ENCODE measurements at regions not wholly inside any gene's neighbourhood (a gene's known extent, or its start where the extent isn't known, plus 50 kb on each side); places are given as distances from the start of the nearest gene placed in this dataset.
"Not testable (repeated sequence)": the region's sequence is repeated elsewhere in the genome, so short reads cannot be mapped to it uniquely, and the experiment has no call there.

DNA sequence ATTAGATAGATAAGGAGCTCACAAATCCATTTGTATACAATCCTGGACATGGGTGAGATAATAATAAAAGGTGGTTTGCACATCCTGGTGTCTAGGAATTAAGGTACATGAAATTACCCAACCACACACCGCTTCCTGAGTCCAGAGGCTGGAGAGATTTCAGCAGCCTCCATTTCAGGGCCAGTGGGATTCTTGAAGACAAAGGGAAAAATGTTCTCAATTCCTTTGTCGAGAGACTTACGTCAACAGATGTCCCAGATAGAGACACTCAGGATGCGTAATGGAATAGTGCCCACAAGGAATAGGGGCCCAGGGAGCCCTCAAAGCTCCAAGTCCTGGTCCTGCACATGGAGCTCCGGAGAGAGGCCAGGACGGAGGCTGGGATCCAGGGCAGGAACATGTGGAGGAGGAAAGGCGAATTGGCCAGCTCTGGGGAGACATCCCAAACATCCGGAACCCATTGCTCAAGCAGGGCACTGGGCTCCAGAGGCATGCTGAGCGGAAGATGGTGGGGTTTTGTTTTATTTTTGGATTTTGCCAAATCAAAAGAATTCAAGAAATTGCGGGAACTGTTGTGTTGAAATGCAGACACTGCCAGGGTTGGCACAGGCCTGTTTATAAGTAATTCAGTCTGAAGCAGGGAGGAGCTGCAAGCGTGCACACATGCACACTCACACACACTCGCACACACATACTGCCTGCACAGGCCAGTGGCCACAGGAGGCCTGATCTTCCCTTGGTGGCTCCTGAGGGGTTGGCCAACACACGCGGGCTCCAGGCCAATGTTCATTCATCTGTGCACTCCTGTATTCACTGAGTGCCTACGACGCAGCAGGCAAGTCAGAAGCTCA lies 97.2 kb downstream of the NOG start:
- no peak for DNase-seq (ENCODE audit: low read depth)

DNA sequence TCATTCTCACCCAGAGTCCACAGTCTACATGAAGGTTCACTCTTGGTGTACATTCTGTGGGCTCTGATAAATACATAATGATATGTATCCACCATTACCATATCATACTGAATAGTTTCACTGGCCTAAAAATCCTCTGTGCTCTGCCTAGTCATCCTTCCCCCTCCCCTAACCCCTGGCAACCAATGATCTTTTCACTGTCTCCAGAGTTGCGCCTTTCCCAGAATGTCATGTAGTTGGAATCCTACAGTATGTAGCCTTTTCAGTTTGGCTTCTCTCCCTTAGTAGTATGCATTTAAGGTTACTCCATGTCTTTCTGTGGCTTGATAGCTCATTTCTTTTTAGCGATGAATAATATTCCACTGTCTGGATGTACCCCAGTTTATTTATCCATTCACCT lies 101.3 kb downstream of the NOG start:
- DNase-seq (ENCODE audit: low read depth): no peak

DNA sequence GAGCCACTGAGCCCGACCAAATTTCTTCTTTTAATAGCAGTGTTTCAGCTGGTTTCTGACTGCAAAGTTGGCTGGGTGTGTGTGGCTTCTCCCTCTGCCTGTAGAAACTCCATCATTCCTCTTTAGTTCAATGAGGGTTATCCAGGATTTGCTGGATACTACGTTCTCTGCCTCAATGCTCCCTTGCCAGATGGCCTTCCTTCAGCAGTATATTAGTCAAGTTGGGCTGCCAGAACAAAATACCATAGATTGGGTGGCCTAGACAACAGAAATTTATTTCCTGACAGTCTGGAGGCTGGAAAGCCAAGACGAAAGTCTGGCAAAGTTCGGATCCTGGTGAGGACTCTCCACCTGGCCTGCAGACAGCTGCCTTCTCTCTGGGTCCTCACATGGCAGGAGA lies 103.7 kb downstream of the NOG start:
- no peak for DNase-seq (ENCODE audit: low read depth)

GRCh38 chr17:56699186-56699894 lies 105.8 kb downstream of the NOG start:
- peak; percentile 100 for DNase-seq (ENCODE audit: low read depth)

- DNase-seq (ENCODE audit: low read depth): no peak
Measured at GRCh38 chr17:56700919-56701420, 107.5 kb downstream of the NOG start.

- no peak for DNase-seq (ENCODE audit: low read depth)
Measured at GRCh38 chr17:56707312-56708219, 114.1 kb downstream of the NOG start.

- no peak for DNase-seq (ENCODE audit: low read depth)
Measured at GRCh38 chr17:56708220-56708558, 114.7 kb downstream of the NOG start.

DNA sequence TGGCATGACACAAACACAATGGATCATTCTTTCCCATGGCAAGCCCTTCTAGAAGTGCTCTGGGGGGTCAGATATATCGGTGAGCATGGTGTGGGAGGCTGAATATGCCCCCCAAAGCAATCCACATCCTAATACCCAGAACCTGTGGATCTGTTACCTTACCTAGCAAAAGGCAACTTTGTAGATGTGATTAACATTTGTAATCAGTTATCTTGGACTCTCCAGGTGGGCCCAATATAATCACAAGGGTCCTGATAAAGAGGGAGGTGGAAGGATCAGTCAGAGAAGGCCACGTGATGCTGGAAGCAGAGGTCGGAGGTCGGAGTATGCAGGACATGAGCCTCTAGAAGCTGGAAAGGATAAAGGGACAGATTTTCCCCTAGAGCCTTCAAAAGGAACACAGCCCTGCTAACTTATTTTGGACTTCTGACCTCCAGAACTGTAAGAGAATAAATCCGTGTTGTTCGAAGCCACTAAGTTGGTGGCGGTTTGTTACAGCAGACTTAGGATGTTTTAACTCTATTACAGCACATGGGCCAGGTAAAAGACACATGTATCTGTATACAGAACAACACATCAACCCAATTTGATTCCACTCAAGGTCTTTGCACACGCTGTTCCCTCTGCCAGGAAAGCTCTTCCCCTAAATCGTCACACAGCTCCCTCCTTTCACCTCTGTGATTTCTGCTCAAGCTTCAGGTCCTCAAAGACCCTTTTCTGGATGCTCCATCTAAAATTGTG lies 115.3 kb downstream of the NOG start:
- DNase-seq (ENCODE audit: low read depth): no peak

GRCh38 chr17:56710986-56711385 lies 117.5 kb downstream of the NOG start:
- no peak for DNase-seq (ENCODE audit: low read depth)

- peak; percentile 90 for DNase-seq (ENCODE audit: low read depth)
Measured at GRCh38 chr17:56715613-56716357, 117.9 kb downstream of the C17orf67 start.

DNA sequence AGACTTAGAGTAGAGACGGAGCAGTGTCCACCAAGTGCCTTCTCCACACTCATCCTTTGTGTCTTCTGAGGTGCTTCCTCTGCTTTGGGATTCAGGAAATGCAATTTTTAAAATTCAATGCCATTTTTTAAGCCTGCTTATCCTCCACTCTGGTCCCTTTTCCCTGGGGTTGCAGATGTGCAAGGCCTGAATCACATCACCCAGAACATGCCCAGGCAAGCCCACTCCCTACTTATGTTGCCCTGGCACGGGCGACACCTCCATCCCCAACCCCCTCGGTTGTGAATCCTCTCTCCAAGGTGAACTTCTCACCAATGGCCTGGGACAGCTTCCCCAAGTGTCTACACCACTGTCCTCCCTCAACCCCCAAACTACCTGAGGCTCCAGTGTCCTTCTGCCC lies 116.2 kb downstream of the C17orf67 start:
- no peak for DNase-seq (ENCODE audit: low read depth)

- no peak for DNase-seq (ENCODE audit: low read depth)
Measured at GRCh38 chr17:56718515-56718914, 115.2 kb downstream of the C17orf67 start.

DNA sequence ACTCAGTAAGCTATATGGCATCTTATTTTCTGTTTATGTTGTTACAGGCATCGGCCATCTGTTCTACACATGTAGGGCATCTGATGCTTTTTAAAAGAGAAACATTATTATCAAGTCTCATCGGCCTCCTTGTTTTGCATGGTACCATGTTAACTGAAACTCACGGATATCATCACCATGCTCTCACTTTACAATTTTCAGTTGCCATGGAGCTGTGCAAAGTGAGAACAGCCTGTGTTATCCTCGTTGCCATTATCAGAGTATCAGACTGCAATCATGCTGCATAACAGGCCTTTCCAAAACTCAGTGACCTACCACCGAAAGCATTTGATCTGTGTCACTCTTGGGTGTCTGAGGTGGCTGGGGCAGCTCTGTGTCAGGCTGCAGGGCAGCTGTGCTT lies 110.3 kb downstream of the C17orf67 start:
- DNase-seq (ENCODE audit: low read depth): no peak

DNA sequence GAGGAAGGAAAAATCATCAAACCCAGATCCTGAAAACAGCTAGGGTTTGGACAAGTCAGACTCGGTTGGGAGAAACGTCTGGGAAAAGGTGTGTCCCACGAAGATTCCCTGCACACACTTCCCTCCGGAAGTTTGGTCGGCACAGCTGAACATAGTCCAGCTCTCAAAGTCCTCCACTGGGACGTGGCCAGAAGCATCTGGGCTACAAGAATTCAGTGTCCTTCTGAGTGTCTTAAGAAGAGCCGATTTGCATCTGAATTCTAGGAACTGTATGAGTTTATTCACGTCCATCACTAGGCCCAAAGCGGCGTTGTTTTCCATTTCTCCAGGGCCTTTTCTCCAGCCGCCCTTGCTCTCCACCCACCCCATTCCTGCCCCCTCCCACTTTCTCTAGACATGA lies 109.1 kb downstream of the C17orf67 start:
- no peak for DNase-seq (ENCODE audit: low read depth)

- no peak for DNase-seq (ENCODE audit: low read depth)
Measured at GRCh38 chr17:56725144-56725543, 108.6 kb downstream of the C17orf67 start.

GRCh38 chr17:56727876-56728617 lies 105.7 kb downstream of the C17orf67 start:
- DNase-seq (ENCODE audit: low read depth): peak; percentile 37

DNA sequence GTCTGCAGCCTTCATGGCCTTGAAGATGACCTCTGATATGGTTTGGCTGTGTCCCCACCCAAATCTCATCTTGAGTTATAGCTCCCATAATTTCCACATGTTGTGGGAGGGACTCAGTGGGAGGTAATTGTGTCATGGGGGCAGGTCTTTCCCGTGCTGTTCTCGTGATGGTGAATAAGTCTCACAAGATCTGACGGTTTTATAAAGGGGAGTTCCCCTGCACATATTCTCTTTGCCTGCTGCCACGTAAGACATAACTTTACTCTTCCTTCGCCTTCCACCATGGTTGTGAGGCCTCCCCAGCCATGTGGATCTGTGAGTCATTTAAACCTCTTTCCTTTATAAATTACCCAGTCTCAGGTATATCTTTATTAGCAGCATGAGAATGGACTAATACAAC lies 102.6 kb downstream of the C17orf67 start:
- DNase-seq (ENCODE audit: low read depth): not testable (repeated sequence)

DNA sequence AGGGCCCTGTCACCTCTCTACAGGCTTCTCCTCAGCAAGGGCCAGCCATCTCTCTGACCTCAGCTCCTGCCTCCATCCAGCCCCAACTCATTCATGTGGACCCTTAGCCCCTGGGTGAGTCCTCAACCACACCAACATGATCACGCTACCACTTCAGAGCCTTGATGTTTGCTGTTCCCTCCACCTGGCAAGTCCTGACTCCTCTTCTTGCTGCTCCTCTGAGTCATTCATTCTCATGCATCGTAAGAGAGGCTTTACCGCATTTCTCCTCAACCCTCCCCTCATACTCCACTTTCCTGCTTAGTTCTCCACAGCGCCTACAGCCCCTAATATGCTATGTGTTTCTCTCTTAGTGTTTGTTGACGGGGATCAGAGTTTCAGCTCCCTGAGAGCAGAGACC lies 99.9 kb downstream of the C17orf67 start:
- DNase-seq (ENCODE audit: low read depth): no peak

- no peak for DNase-seq (ENCODE audit: low read depth)
Measured at GRCh38 chr17:56735842-56736241, 97.9 kb downstream of the C17orf67 start.

Measured in ELR (cell line).